Keratinocyte (primary cell): ENCODE measurements at regions not wholly inside any gene's neighbourhood (a gene's known extent, or its start where the extent isn't known, plus 50 kb on each side); places are given as distances from the start of the nearest gene placed in this dataset.

Source experiments
- DNase-seq: peaks from one replicate; pipeline ENCODE4 v3.0.0-alpha.2; 2011; ENCODE audit warnings: low read depth, missing footprints, low spot score
- FAIRE-seq: peaks from 2 replicates; lab custom pipeline; 2011; peaks lifted over from hg19 to GRCh38; lab: Jason Lieb, UNC
- H2AFZ ChIP-seq: 2 replicates; pipeline ENCODE4 v1.6.0; 2012; ENCODE audit warnings: low read length, control low read depth, inconsistent platforms; ENCODE audit not compliant: control insufficient read depth
- H3K27ac ChIP-seq: 2 replicates; pipeline ENCODE4 v1.5.1; 2011; ENCODE audit warnings: low read length; ENCODE audit not compliant: control insufficient read depth, insufficient read depth
- H3K27me3 ChIP-seq: 3 replicates; pipeline ENCODE4 v1.6.0; 2011; ENCODE audit warnings: low read length; ENCODE audit not compliant: control insufficient read depth, insufficient read depth; ENCODE audit errors: extremely low read depth
- H3K36me3 ChIP-seq, 2 experiments: 2 replicates in 1 of 2; 3 replicates in 1 of 2; pipeline ENCODE4 v1.5.1; 2011; ENCODE audit warnings: low read length in 2 of 2, mild to moderate bottlenecking in 1 of 2; ENCODE audit not compliant: control insufficient read depth in 2 of 2, insufficient read depth in 2 of 2; ENCODE audit errors: extremely low read depth in 1 of 2
- H3K4me1 ChIP-seq: 3 replicates; pipeline ENCODE4 v1.5.1; 2011; ENCODE audit warnings: low read length; ENCODE audit not compliant: control insufficient read depth, insufficient read depth; ENCODE audit errors: extremely low read depth
- H3K4me2 ChIP-seq: 3 replicates; pipeline ENCODE4 v1.6.0; 2011; ENCODE audit warnings: low read depth, low read length; ENCODE audit not compliant: control insufficient read depth, insufficient read depth; ENCODE audit errors: extremely low read depth
- H3K4me3 ChIP-seq, 3 experiments: fragments of 200-600 bp in 1 of 3; sonication (generic) in 1 of 3; 2 replicates in 2 of 3; 3 replicates in 1 of 3; pipeline ENCODE4 v1.5.1; 2011 to 2016; ENCODE audit warnings: low read length in 3 of 3, mild to moderate bottlenecking in 3 of 3, control low read depth in 2 of 3, inconsistent platforms in 1 of 3, low read depth in 1 of 3, mixed read lengths in 1 of 3, mixed run types in 1 of 3, moderate library complexity in 1 of 3; ENCODE audit not compliant: control insufficient read depth in 2 of 3, insufficient read depth in 2 of 3; ENCODE audit errors: extremely low read depth in 1 of 3
- H3K79me2 ChIP-seq: 2 replicates; pipeline ENCODE4 v1.6.0; 2012; ENCODE audit warnings: low read length; ENCODE audit not compliant: control insufficient read depth, insufficient read depth
- H3K9ac ChIP-seq: 3 replicates; pipeline ENCODE4 v1.6.0; 2011; ENCODE audit warnings: low read length; ENCODE audit not compliant: control insufficient read depth, insufficient read depth; ENCODE audit errors: extremely low read depth
- H3K9me1 ChIP-seq: 3 replicates; pipeline ENCODE4 v1.6.0; 2011; ENCODE audit warnings: low read length; ENCODE audit not compliant: control insufficient read depth, insufficient read depth; ENCODE audit errors: extremely low read depth
- H3K9me3 ChIP-seq: 2 replicates; pipeline ENCODE4 v1.5.1; 2012; ENCODE audit warnings: low read depth, low read length; ENCODE audit not compliant: control insufficient read depth
- H4K20me1 ChIP-seq: 3 replicates; pipeline ENCODE4 v1.6.0; 2011; ENCODE audit warnings: low read length; ENCODE audit not compliant: control insufficient read depth, insufficient read depth; ENCODE audit errors: extremely low read depth
- EZH2 ChIP-seq: IDR thresholded peaks from one replicate; pipeline ENCODE4 v1.6.1; 2012; ENCODE audit warnings: inconsistent platforms, mild to moderate bottlenecking, low read length, moderate library complexity
- dilution Hi-C: fragments of 300-500 bp; cut with MboI; formaldehyde crosslinking; loops from one replicate; pipeline ENCODE4 v1.7.0; 2020; ENCODE audit warnings: low sequenced_read_pairs; ENCODE audit not compliant: extremely low pct_ligation_motif_present
- TF ChIP-seq, protein P1 (sequence below), 3 experiments: IDR thresholded peaks in 1 of 3; conservative IDR thresholded peaks in 1 of 3; optimal IDR thresholded peaks in 1 of 3; 2 replicates in 2 of 3; 3 replicates in 1 of 3; pipeline versions ENCODE3 to v1.5.1; 2011; ENCODE audit warnings: low read length in 3 of 3, mild to moderate bottlenecking in 3 of 3, moderate library complexity in 2 of 3, control low read depth in 1 of 3, inconsistent platforms in 1 of 3; ENCODE audit not compliant: insufficient read depth in 2 of 3; ENCODE audit errors: extremely low read depth in 1 of 3

GRCh38 chr17:77009877-77010276 lies 130.9 kb upstream of the SEC14L1 start:
- TF ChIP-seq, protein P1, sequence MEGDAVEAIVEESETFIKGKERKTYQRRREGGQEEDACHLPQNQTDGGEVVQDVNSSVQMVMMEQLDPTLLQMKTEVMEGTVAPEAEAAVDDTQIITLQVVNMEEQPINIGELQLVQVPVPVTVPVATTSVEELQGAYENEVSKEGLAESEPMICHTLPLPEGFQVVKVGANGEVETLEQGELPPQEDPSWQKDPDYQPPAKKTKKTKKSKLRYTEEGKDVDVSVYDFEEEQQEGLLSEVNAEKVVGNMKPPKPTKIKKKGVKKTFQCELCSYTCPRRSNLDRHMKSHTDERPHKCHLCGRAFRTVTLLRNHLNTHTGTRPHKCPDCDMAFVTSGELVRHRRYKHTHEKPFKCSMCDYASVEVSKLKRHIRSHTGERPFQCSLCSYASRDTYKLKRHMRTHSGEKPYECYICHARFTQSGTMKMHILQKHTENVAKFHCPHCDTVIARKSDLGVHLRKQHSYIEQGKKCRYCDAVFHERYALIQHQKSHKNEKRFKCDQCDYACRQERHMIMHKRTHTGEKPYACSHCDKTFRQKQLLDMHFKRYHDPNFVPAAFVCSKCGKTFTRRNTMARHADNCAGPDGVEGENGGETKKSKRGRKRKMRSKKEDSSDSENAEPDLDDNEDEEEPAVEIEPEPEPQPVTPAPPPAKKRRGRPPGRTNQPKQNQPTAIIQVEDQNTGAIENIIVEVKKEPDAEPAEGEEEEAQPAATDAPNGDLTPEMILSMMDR (optimal IDR thresholded peaks at IDR 0.05 in 1 of 3, IDR thresholded peaks at IDR 0.05 in 1 of 3, conservative IDR thresholded peaks at IDR 0.05 in 1 of 3; ENCODE audit: extremely low read depth in 1 of 3, insufficient read depth in 2 of 3, low read length in 3 of 3): no peak
- no peak for TF ChIP-seq EZH2
- Histone ChIP-seq H3K79me2 (no peaks in the 10 kb centered on the region), H3K36me3 (no peaks in the 10 kb centered on the region), H2AFZ (no peak overlapping the region), H4K20me1 (no peaks in the 10 kb centered on the region), H3K27me3 (peaks cover 18% of the 10 kb centered on the region), H3K9ac (no peak overlapping the region), H3K9me1 (no peaks in the 10 kb centered on the region), H3K27ac (no peak overlapping the region), H3K9me3 (no peaks in the 10 kb centered on the region), H3K4me1 (no peaks in the 10 kb centered on the region), H3K4me2 (no peak overlapping the region), H3K4me3 (no peak overlapping the region)
- FAIRE-seq (no peak), DNase-seq (no peak)
- dilution Hi-C loops: no loop called here

GRCh38 chr17:77010667-77011066 lies 130.1 kb upstream of the SEC14L1 start:
- Histone ChIP-seq H3K9ac (no peak overlapping the region), H3K9me1 (no peaks in the 10 kb centered on the region), H3K36me3 (no peaks in the 10 kb centered on the region), H4K20me1 (no peaks in the 10 kb centered on the region), H3K4me2 (no peak overlapping the region), H3K9me3 (no peaks in the 10 kb centered on the region), H3K79me2 (no peaks in the 10 kb centered on the region), H3K27me3 (peaks cover 16% of the 10 kb centered on the region), H3K4me1 (no peaks in the 10 kb centered on the region), H3K27ac (no peak overlapping the region), H2AFZ (no peak overlapping the region), H3K4me3 (no peak overlapping the region)
- no peak for TF ChIP-seq EZH2
- TF ChIP-seq, protein P1 (optimal IDR thresholded peaks at IDR 0.05 in 1 of 3, IDR thresholded peaks at IDR 0.05 in 1 of 3, conservative IDR thresholded peaks at IDR 0.05 in 1 of 3; ENCODE audit: extremely low read depth in 1 of 3, insufficient read depth in 2 of 3, low read length in 3 of 3): no peak
- DNase-seq (no peak), FAIRE-seq (no peak)
- dilution Hi-C loops: no loop called here
